ENCODE measurements at regions not wholly inside any gene's neighbourhood (a gene's known extent, or its start where the extent isn't known, plus 50 kb on each side); places are given as distances from the start of the nearest gene placed in this dataset.

DNA sequence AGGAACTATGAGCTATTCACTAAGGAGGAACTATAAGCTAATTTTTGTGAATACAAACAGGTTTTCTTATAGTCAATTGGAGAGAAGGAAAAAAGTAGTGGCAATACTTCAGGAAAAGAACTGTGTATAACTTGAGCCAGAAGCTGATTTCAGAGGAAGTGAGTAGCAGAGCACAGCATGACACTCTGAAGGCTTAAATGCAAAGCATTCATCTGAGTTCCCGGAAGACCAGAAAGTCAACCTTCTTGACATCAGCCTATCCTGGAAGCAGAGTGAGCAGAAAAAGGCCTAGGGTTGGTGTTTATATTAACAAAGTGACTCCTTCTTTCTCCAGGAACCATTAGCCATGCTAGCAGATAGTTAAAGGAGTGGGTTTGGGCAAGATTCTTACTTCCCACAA, 545.2 kb downstream of the MRPL39 start:
- Histone ChIP-seq H3K27me3 (replicated peaks; ENCODE audit: insufficient read depth) (no peaks in the 10 kb centered on the region), H3K4me1 (ENCODE audit: control insufficient read depth in 1 of 2, low read depth in 2 of 2) (no peaks in the 10 kb centered on the region), H3K27ac (no peak overlapping the region), H3K36me3 (no peaks in the 10 kb centered on the region), H3K9me3 (no peaks in the 10 kb centered on the region), H3K4me3 (no peak overlapping the region)
- DNase-seq (ENCODE audit: low spot score) (no peak), ATAC-seq (ENCODE audit: insufficient number of reproducible peaks, low FRiP score, low read depth) (no peak)
- TF ChIP-seq CTCF (IDR thresholded peaks at IDR 0.05) = no peak

- Histone ChIP-seq H3K27ac (no peak overlapping the region), H3K4me1 (ENCODE audit: control insufficient read depth in 1 of 2, low read depth in 2 of 2) (no peaks in the 10 kb centered on the region), H3K27me3 (replicated peaks; ENCODE audit: insufficient read depth) (no peaks in the 10 kb centered on the region), H3K36me3 (no peaks in the 10 kb centered on the region), H3K4me3 (no peak overlapping the region), H3K9me3 (no peaks in the 10 kb centered on the region)
- DNase-seq (ENCODE audit: low spot score) = no peak
- no peak for TF ChIP-seq CTCF (IDR thresholded peaks at IDR 0.05)
- no peak for ATAC-seq (ENCODE audit: insufficient number of reproducible peaks, low FRiP score, low read depth)
Observed at GRCh38 chr21:25054689-25055088, 552.6 kb downstream of the MRPL39 start.

DNA sequence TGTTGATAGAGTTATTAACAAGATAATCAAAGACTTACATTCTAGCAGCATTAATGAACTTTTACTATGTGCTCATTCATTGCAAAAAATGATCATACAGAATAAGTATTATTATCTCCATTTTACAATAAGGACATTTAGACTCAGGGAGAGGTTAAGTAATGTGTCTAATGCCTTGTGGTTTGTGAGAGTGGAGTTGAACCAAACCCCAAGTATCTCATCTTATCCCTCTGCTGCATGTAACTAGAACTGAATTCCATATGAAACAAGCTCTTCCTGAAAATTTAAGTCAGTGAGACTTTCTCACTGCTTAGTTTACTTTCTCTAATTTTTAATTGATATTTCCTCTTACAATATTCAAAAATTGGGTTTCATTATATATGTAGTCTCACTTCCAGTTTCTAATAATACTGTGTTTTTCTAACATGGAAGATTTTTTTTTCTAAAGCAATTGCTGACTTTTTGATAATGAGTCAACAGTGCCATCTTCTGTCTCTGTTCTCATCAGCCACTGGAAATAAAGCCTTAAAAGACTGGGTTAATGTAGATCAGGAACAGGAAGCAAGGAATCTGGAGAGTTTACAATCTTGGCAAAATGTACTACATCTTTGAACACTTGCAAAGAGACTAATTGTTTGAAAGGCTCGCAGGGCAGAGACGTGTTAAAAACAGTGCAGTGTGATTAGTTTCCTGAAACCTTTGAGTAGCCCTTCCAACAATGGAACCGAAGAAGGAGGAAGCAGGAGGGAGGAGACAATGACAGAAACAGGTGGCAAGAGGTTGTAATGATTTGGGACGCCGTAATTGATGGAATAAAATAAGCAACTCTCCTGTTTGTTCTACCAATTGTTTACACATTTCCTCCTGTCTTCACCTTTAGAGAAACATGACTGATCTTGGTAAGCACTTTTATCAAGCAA, 567.6 kb downstream of the MRPL39 start:
- H3K27ac ChIP-seq = no peak overlapping the region
- H3K4me3 ChIP-seq = no peak overlapping the region
- H3K36me3 ChIP-seq = no peaks in the 10 kb centered on the region
- no peaks in the 10 kb centered on the region for H3K9me3 ChIP-seq
- no peak for TF ChIP-seq CTCF (IDR thresholded peaks at IDR 0.05)
- no peak for ATAC-seq (ENCODE audit: insufficient number of reproducible peaks, low FRiP score, low read depth)
- no peak for DNase-seq (ENCODE audit: low spot score)
- no peaks in the 10 kb centered on the region for H3K4me1 ChIP-seq (ENCODE audit: control insufficient read depth in 1 of 2, low read depth in 2 of 2)
- no peaks in the 10 kb centered on the region for H3K27me3 ChIP-seq (replicated peaks; ENCODE audit: insufficient read depth)

DNA sequence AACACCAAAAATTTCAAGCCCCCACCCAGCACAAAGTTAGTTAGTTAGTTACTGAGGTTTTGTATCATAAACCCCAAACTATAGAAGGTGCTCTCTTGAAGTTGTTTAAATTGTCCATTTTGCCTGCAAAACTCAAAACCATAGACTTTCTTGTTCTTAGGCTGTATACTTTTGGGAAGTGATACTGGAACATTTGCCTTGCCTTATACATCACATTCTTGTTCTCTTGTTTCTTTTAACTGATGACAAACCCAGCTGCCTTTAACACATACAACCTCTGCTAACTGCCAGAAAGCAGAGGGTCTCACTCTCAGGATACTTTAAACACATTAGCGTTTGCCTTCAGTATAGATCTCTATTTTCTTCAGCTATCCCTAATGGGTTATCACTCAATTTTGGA, 570.5 kb downstream of the MRPL39 start:
- TF ChIP-seq CTCF (IDR thresholded peaks at IDR 0.05) = no peak
- no peaks in the 10 kb centered on the region for H3K36me3 ChIP-seq
- H3K27me3 ChIP-seq (replicated peaks; ENCODE audit: insufficient read depth) = no peaks in the 10 kb centered on the region
- no peaks in the 10 kb centered on the region for H3K9me3 ChIP-seq
- H3K27ac ChIP-seq = no peak overlapping the region
- no peaks in the 10 kb centered on the region for H3K4me1 ChIP-seq (ENCODE audit: control insufficient read depth in 1 of 2, low read depth in 2 of 2)
- DNase-seq (ENCODE audit: low spot score) = no peak
- ATAC-seq (ENCODE audit: insufficient number of reproducible peaks, low FRiP score, low read depth) = no peak
- H3K4me3 ChIP-seq = no peak overlapping the region

- TF ChIP-seq CTCF (IDR thresholded peaks at IDR 0.05) = no peak
- no peak for ATAC-seq (ENCODE audit: insufficient number of reproducible peaks, low FRiP score, low read depth)
- no peak overlapping the region for H3K27ac ChIP-seq
Observed at GRCh38 chr21:25031750-25032149, 575.5 kb downstream of the MRPL39 start.

More at GRCh38 chr21:25031750-25032149, 575.5 kb downstream of the MRPL39 start:
- no peak for DNase-seq (ENCODE audit: low spot score)
- no peaks in the 10 kb centered on the region for H3K36me3 ChIP-seq
- H3K27me3 ChIP-seq (replicated peaks; ENCODE audit: insufficient read depth) = no peaks in the 10 kb centered on the region
- no peaks in the 10 kb centered on the region for H3K9me3 ChIP-seq
- H3K4me3 ChIP-seq = no peak overlapping the region
- H3K4me1 ChIP-seq (ENCODE audit: control insufficient read depth in 1 of 2, low read depth in 2 of 2) = no peaks in the 10 kb centered on the region
